ENCODE measurements at regions not wholly inside any gene's neighbourhood (a gene's known extent, or its start where the extent isn't known, plus 50 kb on each side); places are given as distances from the start of the nearest gene placed in this dataset.

GRCh38 chr11:86737737-86738136, 62.6 kb upstream of the PRSS23 start:
- TF ChIP-seq CTCF (IDR thresholded peaks at IDR 0.05): no peak
- TF ChIP-seq EP300 (IDR thresholded peaks at IDR 0.05; ENCODE audit: low read depth): no peak
- TF ChIP-seq POLR2A (IDR thresholded peaks at IDR 0.05): no peak

Measured in transverse colon (tissue), 3 donors.